SK-N-SH (cell line): ENCODE measurements at regions not wholly inside any gene's neighbourhood (a gene's known extent, or its start where the extent isn't known, plus 50 kb on each side); places are given as distances from the start of the nearest gene placed in this dataset.

ENCODE experiments used
- CTCF ChIA-PET: fragments of 300-600, 350-600 bp; formaldehyde crosslinking; extraction: SDS; loops from one replicate; lab custom pipeline; 2021; lab: Yijun Ruan, JAX
- POLR2A ChIA-PET: fragments of 350-600 bp; sonication (Branson Sonifier 250); formaldehyde crosslinking; extraction: SDS; loops from one replicate; lab custom pipeline; 2020; ENCODE audit warnings: antibody characterized with exemption, inconsistent platforms; lab: Yijun Ruan, JAX
- DNase-seq: peaks from one replicate; pipeline ENCODE4 v3.0.0; 2012
- H2AFZ ChIP-seq: fragments of 200-600 bp; sonication (generic); 2 replicates; pipeline ENCODE4 v1.8.1; 2016; ENCODE audit warnings: antibody characterized with exemption, mild to moderate bottlenecking, low read depth
- H3F3A ChIP-seq: fragments of 200-600 bp; sonication (generic); replicated peaks from 2 replicates; pipeline ENCODE3; 2016; ENCODE audit warnings: antibody characterized with exemption, mild to moderate bottlenecking; ENCODE audit not compliant: insufficient read depth
- H3K27ac ChIP-seq, 2 experiments: fragments of 200-500 bp in 1 of 2; fragments of 200-600 bp in 1 of 2; sonication (Bioruptor generic) in 1 of 2; sonication (generic), shearing (Covaris generic) in 1 of 2; 2 replicates each; pipeline versions ENCODE4 v1.5.1 to v1.6.1; 2014 to 2016; ENCODE audit warnings: low read depth in 2 of 2, inconsistent platforms in 1 of 2, low read length in 1 of 2, mild to moderate bottlenecking in 1 of 2, mixed read lengths in 1 of 2
- H3K27me3 ChIP-seq: fragments of 200-600 bp; sonication (generic), shearing (Covaris generic); 2 replicates; pipeline ENCODE4 v1.6.1; 2016; ENCODE audit warnings: mixed run types; ENCODE audit not compliant: insufficient read depth
- H3K36me3 ChIP-seq, 2 experiments: fragments of 200-500 bp in 1 of 2; fragments of 200-600 bp in 1 of 2; sonication (Bioruptor generic) in 1 of 2; sonication (generic) in 1 of 2; replicated peaks in 1 of 2; 2 replicates each; pipeline versions ENCODE3 to v1.5.1; 2014 to 2016; ENCODE audit warnings: low read length in 1 of 2, mild to moderate bottlenecking in 1 of 2; ENCODE audit not compliant: insufficient read depth in 2 of 2, control insufficient read depth in 1 of 2
- H3K4me1 ChIP-seq, 2 experiments: fragments of 200-500 bp in 1 of 2; fragments of 200-600 bp in 1 of 2; sonication (Bioruptor generic) in 1 of 2; sonication (generic), shearing (Covaris generic) in 1 of 2; 2 replicates each; pipeline versions ENCODE4 v1.5.1 to v1.6.1; 2014 to 2016; ENCODE audit warnings: low read depth in 1 of 2, low read length in 1 of 2, mixed run types in 1 of 2; ENCODE audit not compliant: insufficient read depth in 2 of 2, control insufficient read depth in 1 of 2
- H3K4me2 ChIP-seq: fragments of 200-600 bp; sonication (generic), shearing (Covaris generic); 2 replicates; pipeline ENCODE4 v1.6.1; 2017; ENCODE audit warnings: mixed run types
- H3K4me3 ChIP-seq, 2 experiments: fragments of 200-500 bp in 1 of 2; fragments of 200-600 bp in 1 of 2; sonication (Bioruptor generic) in 1 of 2; sonication (generic), shearing (Covaris generic) in 1 of 2; 2 replicates each; pipeline versions ENCODE4 v1.5.1 to v1.8.1; 2014 to 2016; ENCODE audit warnings: low read depth in 2 of 2, inconsistent platforms in 1 of 2, low read length in 1 of 2, mild to moderate bottlenecking in 1 of 2, mixed read lengths in 1 of 2, moderate library complexity in 1 of 2
- H3K79me2 ChIP-seq: fragments of 200-600 bp; sonication (generic); 2 replicates; pipeline ENCODE4 v1.8.1; 2017; ENCODE audit warnings: mild to moderate bottlenecking; ENCODE audit not compliant: insufficient read depth
- H3K9ac ChIP-seq: fragments of 200-600 bp; sonication (generic); 2 replicates; pipeline ENCODE4 v1.6.1; 2017; ENCODE audit warnings: mixed run types
- H3K9me2 ChIP-seq: fragments of 200-600 bp; sonication (generic); 2 replicates; pipeline ENCODE4 v1.6.1; 2017; ENCODE audit warnings: mixed run types
- H3K9me3 ChIP-seq: fragments of 200-600 bp; sonication (generic); 2 replicates; pipeline ENCODE4 v1.6.1; 2017; ENCODE audit warnings: mixed run types, mild to moderate bottlenecking, moderate library complexity
- H4K20me1 ChIP-seq: fragments of 200-600 bp; sonication (generic); 2 replicates; pipeline ENCODE4 v1.6.1; 2017; ENCODE audit warnings: mild to moderate bottlenecking, mixed run types; ENCODE audit not compliant: insufficient read depth
- CHD2 ChIP-seq: fragments of 150-350 bp; IDR thresholded peaks from 2 replicates; pipeline ENCODE4 v1.6.1; 2018; ENCODE audit warnings: low read length; ENCODE audit not compliant: partially characterized antibody
- FOSL2 ChIP-seq: IDR thresholded peaks from 2 replicates; pipeline ENCODE4 v1.4.0; 2012; ENCODE audit warnings: low read depth, mild to moderate bottlenecking, moderate library complexity, borderline replicate concordance
- FOXJ3 ChIP-seq: sonication (generic); formaldehyde crosslinking; IDR thresholded peaks from 2 replicates; pipeline ENCODE4 v1.5.1; 2020; ENCODE audit warnings: mild to moderate bottlenecking, missing genetic modification reagents
- GABPA ChIP-seq: IDR thresholded peaks from 2 replicates; pipeline ENCODE4 v1.4.0; 2012; ENCODE audit warnings: low read depth, mild to moderate bottlenecking
- GATA2 ChIP-seq: sonication (generic); formaldehyde crosslinking; IDR thresholded peaks from 2 replicates; pipeline ENCODE4 v1.5.0; 2020; ENCODE audit warnings: mild to moderate bottlenecking, missing genetic modification reagents
- NRF1 ChIP-seq: IDR thresholded peaks from 2 replicates; pipeline ENCODE4 v1.6.1; 2012; ENCODE audit warnings: low read depth, mild to moderate bottlenecking, low read length
- PBX3 ChIP-seq: IDR thresholded peaks from 2 replicates; pipeline ENCODE4; 2012
- RAD21 ChIP-seq: IDR thresholded peaks from 2 replicates; pipeline ENCODE4 v1.6.1; 2012; ENCODE audit warnings: mild to moderate bottlenecking, low read length
- RCOR1 ChIP-seq: fragments of 150-350 bp; IDR thresholded peaks from 2 replicates; pipeline ENCODE4 v1.6.1; 2017; ENCODE audit warnings: antibody characterized with exemption, low read length
- RFX5 ChIP-seq: IDR thresholded peaks from 2 replicates; pipeline ENCODE4 v1.6.1; 2012; ENCODE audit warnings: mild to moderate bottlenecking, improper control_type of control experiment, low read length
- RXRA ChIP-seq: IDR thresholded peaks from 2 replicates; pipeline ENCODE4 v1.4.0; 2012; ENCODE audit warnings: low read depth, mild to moderate bottlenecking, borderline replicate concordance
- TCF12 ChIP-seq: IDR thresholded peaks from 2 replicates; pipeline ENCODE4 v1.4.0; 2012
- YY1 ChIP-seq: IDR thresholded peaks from 2 replicates; pipeline ENCODE4 v1.4.0; 2012; ENCODE audit warnings: low read depth, mild to moderate bottlenecking
- WGBS: methylation state at CpG from one replicate; pipeline ENCODE4 v1.1.6; 2017; ENCODE audit warnings: low lambda C conversion rate; 5-methylcytosine and 5-hydroxymethylcytosine counted together
- TF ChIP-seq, protein P1 (sequence below): fragments of 150-350 bp; IDR thresholded peaks from 2 replicates; pipeline ENCODE4 v1.6.1; 2016; ENCODE audit warnings: mild to moderate bottlenecking, low read depth, low read length
- TF ChIP-seq, protein P2 (sequence below): IDR thresholded peaks from 2 replicates; pipeline ENCODE4 v1.4.0; 2012; ENCODE audit warnings: low read depth, borderline replicate concordance
- TF ChIP-seq, protein P3 (sequence below): fragments of 200-600 bp; sonication (generic); IDR thresholded peaks from 2 replicates; pipeline ENCODE4 v1.6.1; 2017; ENCODE audit warnings: antibody characterized with exemption, mild to moderate bottlenecking, moderate library complexity

DNA sequence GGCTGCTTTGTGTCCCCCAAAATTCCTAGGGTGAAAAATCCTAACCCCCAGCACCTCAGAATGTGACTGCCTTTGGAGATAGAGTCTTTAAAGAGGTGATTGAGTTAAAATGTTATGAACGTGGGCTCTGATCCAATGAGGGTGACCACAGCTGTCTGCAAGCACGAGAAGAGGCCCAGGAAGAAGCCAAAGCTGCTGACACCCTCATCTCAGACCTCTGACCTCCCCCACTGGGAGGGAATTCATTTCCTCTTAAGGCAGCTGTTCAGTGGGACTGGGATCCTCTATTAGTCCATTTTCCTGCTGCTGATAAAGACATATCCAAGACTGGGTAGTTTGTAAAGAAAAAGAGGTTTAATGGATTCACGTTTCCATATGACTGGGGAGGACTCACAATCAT is 544.4 kb downstream of the DCDC2C start (continued):
- TF ChIP-seq, protein P1, sequence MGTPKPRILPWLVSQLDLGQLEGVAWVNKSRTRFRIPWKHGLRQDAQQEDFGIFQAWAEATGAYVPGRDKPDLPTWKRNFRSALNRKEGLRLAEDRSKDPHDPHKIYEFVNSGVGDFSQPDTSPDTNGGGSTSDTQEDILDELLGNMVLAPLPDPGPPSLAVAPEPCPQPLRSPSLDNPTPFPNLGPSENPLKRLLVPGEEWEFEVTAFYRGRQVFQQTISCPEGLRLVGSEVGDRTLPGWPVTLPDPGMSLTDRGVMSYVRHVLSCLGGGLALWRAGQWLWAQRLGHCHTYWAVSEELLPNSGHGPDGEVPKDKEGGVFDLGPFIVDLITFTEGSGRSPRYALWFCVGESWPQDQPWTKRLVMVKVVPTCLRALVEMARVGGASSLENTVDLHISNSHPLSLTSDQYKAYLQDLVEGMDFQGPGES = no peak
- no peak for TF ChIP-seq GATA2 (CRISPR knock-in tag)
- no peak for TF ChIP-seq FOSL2

DNA sequence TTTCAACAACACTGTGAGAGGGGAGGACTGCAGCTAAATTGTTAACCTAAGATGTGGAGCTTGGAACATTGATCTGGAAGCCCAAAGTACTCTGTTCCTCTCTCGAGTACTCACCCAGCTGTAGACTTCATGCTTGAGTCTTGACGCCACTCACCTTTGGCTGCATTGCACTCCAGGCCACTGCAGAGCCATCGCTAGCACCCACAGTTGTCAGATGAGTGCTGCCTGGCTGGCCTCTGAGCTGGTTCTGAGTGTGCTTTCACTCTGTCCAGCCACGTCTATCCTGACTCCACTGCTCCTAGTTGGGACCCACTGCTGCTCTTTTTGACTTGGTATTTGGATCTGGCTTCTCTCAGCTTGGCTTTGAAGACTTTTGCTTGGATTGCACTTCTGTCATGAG is 552.1 kb downstream of the DCDC2C start:
- WGBS = 11% methylated on average over 2 of the region's 4 CpGs
- Histone ChIP-seq H3K9ac (no peak overlapping the region), H3K79me2 (no peaks in the 10 kb centered on the region), H3K36me3 (no peaks in the 10 kb centered on the region), H3K4me2 (no peak overlapping the region), H3K9me2 (no peaks in the 10 kb centered on the region), H3K27ac (no peak overlapping the region), H3K9me3 (no peaks in the 10 kb centered on the region), H2AFZ (no peak overlapping the region), H3K4me1 (no peaks in the 10 kb centered on the region; a peak in 1 of 4 replicates), H3K27me3 (no peaks in the 10 kb centered on the region), H4K20me1 (no peaks in the 10 kb centered on the region), H3K4me3 (no peak overlapping the region), H3F3A (no peaks in the 10 kb centered on the region)
- DNase-seq = no peak
- POLR2A ChIA-PET = no interaction called here
- CTCF ChIA-PET = no interaction called here
- TF ChIP-seq FOSL2 = no peak
- no peak for TF ChIP-seq TCF12
- no peak for TF ChIP-seq PBX3
- TF ChIP-seq RCOR1 = no peak
- TF ChIP-seq, protein P2, sequence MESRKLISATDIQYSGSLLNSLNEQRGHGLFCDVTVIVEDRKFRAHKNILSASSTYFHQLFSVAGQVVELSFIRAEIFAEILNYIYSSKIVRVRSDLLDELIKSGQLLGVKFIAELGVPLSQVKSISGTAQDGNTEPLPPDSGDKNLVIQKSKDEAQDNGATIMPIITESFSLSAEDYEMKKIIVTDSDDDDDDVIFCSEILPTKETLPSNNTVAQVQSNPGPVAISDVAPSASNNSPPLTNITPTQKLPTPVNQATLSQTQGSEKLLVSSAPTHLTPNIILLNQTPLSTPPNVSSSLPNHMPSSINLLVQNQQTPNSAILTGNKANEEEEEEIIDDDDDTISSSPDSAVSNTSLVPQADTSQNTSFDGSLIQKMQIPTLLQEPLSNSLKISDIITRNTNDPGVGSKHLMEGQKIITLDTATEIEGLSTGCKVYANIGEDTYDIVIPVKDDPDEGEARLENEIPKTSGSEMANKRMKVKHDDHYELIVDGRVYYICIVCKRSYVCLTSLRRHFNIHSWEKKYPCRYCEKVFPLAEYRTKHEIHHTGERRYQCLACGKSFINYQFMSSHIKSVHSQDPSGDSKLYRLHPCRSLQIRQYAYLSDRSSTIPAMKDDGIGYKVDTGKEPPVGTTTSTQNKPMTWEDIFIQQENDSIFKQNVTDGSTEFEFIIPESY = no peak
- no peak for TF ChIP-seq YY1
- no peak for TF ChIP-seq GATA2 (CRISPR knock-in tag)
- TF ChIP-seq FOXJ3 (CRISPR knock-in tag) = no peak
- TF ChIP-seq, all 33 proteins: peak for 0

- H3K9me2 ChIP-seq = no peaks in the 10 kb centered on the region
- 21% methylated on average over 4 of the region's 4 CpGs for WGBS
- DNase-seq = no peak
- H3K36me3 ChIP-seq = no peaks in the 10 kb centered on the region
- H4K20me1 ChIP-seq = no peaks in the 10 kb centered on the region
- no peak overlapping the region for H3K4me3 ChIP-seq
- no peak overlapping the region for H2AFZ ChIP-seq
- no peak overlapping the region for H3K27ac ChIP-seq
- no peaks in the 10 kb centered on the region for H3K9me3 ChIP-seq
- H3F3A ChIP-seq = no peaks in the 10 kb centered on the region
- no peak overlapping the region for H3K4me2 ChIP-seq
- no peaks in the 10 kb centered on the region for H3K27me3 ChIP-seq
- TF ChIP-seq CHD2 (no peak), RXRA (no peak), RFX5 (no peak), NRF1 (no peak), RCOR1 (no peak), FOXJ3 (CRISPR knock-in tag) (no peak), RAD21 (no peak), GABPA (no peak), TCF12 (no peak)
- TF ChIP-seq, protein P3, sequence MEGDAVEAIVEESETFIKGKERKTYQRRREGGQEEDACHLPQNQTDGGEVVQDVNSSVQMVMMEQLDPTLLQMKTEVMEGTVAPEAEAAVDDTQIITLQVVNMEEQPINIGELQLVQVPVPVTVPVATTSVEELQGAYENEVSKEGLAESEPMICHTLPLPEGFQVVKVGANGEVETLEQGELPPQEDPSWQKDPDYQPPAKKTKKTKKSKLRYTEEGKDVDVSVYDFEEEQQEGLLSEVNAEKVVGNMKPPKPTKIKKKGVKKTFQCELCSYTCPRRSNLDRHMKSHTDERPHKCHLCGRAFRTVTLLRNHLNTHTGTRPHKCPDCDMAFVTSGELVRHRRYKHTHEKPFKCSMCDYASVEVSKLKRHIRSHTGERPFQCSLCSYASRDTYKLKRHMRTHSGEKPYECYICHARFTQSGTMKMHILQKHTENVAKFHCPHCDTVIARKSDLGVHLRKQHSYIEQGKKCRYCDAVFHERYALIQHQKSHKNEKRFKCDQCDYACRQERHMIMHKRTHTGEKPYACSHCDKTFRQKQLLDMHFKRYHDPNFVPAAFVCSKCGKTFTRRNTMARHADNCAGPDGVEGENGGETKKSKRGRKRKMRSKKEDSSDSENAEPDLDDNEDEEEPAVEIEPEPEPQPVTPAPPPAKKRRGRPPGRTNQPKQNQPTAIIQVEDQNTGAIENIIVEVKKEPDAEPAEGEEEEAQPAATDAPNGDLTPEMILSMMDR = no peak
- no peaks in the 10 kb centered on the region; a peak in 1 of 4 replicates for H3K4me1 ChIP-seq
- no peak overlapping the region for H3K9ac ChIP-seq
- H3K79me2 ChIP-seq = no peaks in the 10 kb centered on the region
- ChIA-PET CTCF (no interaction called here), POLR2A (no interaction called here)
Observed at GRCh38 chr2:4256351-4256750, 553.0 kb downstream of the DCDC2C start.
